HG03571 (cell line): ENCODE measurements at regions not wholly inside any gene's neighbourhood (a gene's known extent, or its start where the extent isn't known, plus 50 kb on each side); places are given as distances from the start of the nearest gene placed in this dataset.
"Not testable (repeated sequence)": the region's sequence is repeated elsewhere in the genome, so short reads cannot be mapped to it uniquely, and the experiment has no call there.

Experiments
- ATAC-seq: cut with Tn5 transposase; IDR thresholded peaks from one replicate; pipeline ENCODE4 v1.9.1; 2021; ENCODE audit not compliant: unreplicated experiment

DNA sequence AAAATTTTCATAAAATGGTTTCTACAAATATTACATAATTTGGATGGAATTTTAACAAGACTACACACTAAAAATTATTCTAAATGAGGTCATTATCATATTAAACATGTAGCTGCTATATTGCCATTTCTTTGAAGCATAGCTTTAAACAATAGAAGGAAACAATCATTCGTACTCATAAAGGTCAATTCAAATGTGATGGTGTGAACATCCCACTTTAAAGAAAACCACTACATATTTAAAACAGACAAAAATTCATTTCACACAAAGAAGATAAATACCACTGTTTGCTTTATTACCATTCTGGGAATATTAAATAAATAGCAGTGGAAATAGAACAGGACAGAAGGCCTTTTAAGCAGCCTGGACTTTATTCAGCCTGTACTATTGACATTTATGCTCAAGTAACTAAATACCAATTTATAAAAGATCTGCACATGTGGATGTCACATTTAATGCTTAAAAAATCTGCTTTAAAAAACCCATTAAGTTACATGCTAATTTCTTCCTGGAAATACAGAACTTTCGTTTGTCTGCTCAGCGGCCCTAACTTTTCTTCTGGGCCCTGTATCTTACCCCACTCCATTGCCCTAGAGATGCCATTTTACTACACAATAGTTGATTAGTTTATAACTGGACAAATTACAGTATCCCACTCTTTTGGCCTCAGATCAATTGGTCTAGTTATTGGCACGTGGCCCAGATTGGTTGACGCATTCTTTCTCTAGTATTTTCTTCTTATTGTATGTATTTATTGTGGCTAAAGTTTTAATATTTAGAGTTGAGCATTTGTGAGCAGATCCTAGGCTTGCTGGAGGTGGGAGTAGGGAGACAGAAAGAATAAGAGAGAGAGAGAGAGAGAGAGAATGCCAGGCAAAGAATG lies 215.1 kb upstream of the SPRY2 start:
- no peak for ATAC-seq

DNA sequence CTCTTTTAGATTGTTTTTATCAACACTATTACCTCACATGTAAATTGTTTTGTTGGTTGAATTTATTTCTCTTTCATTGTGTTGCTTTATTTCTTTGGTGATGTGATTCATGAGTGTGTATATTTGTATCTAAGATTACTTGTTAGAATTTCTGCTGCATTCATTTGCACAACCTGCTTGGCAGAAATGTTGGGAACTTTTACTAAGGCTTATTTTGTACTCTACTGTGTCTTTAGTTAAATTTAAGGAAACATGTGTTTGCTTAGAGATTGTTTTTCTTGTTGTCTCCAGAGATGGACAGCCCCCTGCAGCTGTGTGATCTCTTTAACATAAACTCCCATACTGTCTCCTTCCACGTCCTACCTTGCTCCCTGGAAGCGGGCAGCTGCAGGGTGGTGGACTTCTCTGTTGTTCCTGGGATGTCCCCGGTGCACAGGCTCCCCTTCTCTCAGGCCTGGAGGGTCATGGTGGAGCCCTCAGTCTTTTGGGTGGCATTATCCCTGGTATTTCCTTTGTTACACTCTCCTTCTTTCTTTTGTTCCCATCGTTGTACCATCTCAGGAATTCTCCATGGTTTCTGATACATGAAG lies 212.0 kb upstream of the SPRY2 start:
- ATAC-seq = no peak

DNA sequence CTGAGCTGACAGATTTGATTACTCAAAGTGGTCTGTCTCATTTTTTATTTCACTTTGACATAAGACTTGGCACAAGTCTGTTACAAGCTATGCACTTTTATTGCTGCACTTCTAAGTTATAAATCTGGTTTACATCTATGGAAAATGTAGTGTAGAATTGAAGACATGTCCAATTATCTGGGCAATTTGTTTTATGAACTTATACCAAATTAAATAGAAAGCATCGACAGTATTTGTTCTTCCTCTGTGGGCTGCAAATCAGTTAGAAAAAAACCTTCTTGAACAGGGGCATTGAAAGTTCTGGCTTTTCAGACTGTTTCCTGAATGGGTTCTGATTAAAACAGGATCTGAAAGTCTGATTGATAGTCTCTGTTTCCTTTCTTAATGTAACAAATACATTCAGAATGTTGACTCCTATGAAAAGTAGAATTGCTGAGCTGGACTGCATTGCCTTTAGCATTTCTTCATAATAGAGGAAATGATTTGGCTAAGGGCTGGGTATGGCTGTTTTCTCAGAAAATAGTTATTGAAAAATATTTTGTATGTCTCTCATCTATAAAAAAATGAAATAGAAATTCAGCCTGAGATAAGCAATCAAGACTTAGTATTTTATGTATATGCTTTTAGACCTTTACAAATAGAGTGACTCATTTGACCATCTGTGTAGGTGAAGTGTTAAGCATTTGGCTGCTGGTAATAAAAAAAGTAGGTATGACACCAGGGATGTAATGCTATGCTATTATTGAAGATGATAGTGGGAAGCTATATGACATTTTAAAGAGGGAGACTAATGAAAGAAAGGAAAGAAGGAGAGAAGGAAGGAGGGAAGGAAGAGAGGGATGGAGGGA lies 210.9 kb upstream of the SPRY2 start:
- ATAC-seq = no peak

DNA sequence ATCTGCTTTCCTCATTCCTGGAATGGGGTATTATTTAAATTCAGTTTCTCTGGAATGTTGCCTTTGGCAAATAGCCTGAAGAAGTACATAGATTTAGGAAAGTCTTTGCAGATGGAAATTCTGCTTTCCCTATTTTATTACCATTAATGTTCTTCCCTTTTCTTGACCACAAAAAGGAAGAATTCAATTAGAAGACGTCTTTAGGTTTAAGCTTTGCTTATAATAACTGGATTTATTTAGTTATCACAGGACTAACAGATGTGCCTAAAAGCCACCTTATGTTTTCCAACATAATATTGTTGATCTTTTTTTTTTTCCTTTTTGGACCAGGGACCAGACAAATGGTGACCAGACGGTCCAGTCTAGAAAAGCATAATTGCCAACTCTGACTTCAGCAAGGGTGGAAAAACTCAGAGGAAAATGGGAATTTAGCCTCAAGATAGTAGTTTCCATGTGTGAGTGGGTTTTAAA lies 210.1 kb upstream of the SPRY2 start:
- ATAC-seq = no peak

DNA sequence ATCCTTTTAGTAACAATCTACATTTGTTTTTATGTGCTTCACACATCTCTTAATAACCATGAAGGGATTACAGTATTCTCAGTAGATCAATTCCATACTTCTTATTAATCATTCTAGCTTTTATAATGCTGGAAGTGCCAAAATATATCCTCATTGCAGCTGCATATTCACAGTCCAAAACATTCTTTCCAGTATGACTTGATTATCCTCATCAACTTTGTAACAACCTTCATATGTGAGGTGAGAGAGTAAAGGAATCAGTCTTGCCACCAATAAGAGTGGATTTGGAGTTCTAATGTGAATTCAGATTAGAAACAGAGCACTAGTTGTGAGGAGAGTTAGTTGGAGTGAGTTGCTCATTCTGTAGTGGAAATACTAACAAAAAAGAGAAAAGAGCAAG lies 208.0 kb upstream of the SPRY2 start:
- no peak for ATAC-seq

DNA sequence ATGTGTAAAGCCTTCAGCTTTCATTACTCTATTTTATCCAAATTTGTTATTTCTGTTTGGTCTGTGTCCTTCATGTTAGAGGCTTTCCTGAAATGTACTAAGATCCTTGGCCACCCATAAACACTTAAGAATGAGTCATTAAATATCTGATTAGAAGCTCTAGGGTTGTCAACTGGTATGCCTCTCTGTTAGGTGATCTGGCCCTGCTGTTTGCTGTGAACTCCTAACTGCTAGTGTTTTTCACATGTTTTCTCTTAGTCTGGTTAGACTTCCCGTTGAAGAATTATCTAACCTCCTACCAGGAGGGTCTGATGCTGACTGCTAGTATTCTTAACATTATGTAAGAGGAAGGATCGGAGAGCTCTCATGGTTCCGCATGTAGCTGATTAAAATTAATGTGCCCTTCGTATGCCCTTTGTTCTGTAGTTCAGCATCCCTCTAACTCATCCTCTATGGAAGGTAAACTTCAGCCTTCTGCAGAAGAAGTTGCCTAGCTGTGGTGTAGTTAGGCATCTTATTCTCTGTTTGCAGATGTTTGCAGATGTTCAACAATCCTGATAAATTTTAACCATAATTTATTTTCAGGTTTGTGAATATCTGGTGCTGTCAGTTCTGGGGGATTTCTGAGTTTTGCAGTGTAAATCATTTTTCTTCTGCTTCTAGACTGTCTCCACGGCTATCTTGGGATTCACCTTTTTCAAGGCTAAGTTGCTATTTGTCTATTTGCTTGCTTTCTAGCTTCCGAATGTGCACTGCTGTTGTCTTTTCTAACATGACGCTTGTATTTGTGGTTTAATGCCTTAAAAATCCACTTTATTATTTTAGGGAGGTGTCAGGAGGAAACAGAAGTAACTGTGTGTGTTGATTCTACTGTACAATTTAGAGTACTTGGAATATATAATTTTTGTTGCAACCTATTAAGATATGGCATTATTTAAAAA lies 207.2 kb upstream of the SPRY2 start:
- ATAC-seq = no peak

DNA sequence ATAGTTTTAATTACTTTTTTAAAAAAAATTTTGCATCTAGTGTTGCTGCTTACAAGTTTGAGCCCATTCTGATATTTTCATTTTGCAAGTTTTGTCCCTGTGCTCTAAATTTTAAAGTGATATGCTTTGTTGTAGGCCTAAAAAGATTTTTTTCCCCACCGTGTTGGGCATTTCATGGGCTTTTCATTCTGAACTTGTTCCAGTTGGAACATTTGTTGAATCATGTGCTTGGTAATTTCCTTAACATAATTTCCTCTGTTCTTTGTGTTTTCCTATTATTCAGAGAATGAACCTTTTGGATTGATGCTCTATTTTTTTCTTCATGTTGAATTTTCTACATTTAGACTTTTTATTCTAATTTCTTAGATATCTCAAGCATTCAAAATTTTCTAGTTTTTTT lies 206.4 kb upstream of the SPRY2 start:
- ATAC-seq = no peak

DNA sequence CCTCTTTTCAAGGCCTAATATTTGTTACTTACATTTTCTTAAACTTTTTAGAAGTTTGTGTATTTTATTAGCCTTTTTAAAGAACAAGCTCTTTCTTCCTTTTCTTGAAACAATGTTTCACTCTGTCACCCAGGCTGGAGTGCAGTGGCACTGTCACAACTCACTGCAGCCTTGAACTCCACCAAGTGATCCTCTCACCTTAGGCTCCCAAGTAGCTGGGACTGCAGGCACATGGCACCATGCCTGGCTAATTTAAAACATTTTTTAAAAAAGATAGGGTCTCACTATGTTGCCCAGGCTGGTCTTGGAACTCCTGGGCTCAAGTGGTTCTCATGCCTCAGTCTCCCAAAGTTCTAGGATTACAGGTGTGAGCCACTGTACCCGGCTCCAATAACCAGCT lies 192.2 kb upstream of the SPRY2 start:
- no peak for ATAC-seq

DNA sequence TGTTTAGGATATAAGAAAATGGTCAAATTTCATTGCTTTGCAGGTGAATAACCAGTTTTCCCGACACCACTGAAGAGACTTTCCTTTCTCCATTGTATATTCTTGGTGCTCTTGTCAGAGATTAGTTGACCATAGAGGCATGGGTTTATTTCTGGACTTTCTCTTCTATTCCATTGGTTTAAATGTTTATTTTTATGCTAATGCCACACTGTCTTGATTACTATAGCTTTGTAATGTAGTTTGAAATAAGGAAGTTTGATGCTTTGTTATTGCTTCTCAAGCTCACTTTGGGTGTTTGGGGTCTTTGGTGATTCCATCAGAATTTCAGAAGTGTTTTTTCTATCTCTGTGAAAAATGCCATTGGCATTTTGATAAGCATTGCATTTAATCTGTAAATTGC lies 190.0 kb upstream of the SPRY2 start:
- ATAC-seq = no peak

DNA sequence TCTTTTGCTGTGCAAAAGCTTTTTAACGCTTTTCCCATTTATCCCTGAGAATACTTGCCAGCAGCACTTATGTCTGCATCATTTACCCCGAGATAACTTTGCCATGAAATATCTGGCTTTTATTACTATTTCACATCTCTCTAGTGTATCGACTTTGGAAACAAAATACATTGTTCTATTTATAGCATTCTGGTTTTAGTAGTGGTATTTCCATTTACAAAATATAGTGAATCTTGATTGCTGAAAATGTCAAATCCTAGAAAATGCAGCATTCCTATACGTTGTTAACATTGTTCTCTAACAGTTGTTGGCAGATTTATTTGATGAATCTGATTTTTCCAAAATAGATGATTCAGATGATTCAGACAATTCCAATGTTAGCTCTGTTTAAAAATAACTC lies 189.3 kb upstream of the SPRY2 start:
- no peak for ATAC-seq

DNA sequence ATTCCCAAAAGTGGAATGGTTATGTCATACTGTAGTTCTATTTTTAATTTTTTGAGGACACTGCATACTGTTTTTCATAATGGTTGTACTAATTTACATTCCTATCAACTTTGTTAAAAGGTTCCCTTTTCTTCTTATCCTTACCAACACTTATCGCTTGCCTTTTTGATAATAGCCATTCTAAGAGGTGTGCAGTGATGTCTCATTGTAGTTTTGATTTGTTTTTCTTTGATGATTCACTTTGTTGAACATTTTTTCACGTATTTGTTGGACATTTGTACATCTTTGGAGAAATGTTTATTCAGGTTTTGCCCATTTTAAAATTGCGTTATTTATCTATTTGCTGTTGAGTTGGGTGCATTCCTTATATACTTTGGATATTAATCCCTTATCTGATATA lies 188.8 kb upstream of the SPRY2 start:
- no peak for ATAC-seq

DNA sequence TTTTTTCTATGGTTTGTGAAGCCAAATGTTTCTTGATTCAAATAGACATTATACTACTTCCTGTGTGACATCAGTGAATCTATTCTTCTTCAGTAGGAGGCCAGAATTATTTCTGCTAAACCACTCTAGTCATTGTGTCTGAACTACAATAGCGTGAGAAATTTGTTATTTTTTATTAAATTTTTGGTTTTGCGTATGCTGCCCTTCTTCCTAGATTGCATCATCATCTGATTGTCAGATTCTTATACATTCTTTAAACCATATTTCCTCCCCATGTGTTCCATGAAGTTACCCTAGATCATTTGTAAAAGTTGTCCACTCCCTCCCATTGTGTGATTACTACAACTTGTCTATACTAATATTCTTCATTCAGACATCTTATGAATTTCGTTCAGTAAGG lies 187.8 kb upstream of the SPRY2 start:
- ATAC-seq = no peak

DNA sequence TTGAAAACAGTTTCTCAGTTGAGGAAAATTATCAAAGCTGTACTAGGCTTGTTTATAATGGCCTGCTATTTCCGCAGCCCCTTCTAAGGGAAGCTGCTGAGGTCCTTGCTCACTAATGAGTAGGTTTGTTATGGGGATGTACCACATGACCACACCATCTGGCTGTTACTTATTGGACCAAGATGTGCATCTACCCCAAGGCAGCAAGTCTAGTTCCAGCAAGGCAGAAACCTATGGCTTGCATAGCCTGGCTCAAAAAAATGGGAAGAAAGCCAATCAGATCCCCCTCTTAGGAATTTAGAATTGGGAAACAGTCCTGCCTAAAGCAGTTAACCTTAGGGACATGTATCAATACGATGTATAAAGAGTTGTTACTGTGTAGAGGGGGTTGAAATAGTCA lies 186.5 kb upstream of the SPRY2 start:
- no peak for ATAC-seq

DNA sequence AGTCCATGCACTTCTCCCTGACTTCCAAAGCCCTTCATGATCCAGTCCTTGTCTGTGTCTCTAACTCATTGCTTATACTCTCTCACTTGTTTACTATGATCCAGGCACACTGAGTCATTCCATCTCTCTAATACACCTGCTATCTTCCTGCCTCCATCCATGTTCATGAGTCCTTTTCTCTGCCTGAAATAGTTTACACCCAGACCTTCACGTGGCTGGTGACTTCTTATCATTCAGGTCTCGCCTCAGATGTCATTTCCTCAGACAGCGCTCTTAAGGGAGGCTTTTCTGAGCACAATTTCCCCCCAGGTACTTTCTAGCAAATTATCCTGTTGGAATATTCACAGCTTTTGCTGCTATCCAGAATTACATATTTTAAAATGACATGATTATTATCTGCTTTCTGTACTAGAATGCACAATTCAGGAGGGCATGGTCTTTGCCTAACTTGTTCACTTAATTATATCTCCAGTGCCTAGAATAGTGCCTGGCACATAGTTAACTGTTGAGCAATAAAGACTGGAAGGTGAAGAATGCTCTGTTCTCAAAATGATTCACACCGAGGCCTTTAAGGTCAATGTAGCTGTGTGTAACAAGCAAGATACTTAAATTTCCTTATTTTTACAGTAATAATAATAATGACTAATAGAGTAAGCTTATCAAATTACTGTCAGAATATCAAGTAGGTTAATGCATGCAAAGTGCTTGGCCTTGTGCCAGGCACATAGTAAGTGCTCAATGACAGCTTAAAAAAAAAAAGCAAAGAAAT lies 183.7 kb upstream of the SPRY2 start:
- ATAC-seq = no peak

DNA sequence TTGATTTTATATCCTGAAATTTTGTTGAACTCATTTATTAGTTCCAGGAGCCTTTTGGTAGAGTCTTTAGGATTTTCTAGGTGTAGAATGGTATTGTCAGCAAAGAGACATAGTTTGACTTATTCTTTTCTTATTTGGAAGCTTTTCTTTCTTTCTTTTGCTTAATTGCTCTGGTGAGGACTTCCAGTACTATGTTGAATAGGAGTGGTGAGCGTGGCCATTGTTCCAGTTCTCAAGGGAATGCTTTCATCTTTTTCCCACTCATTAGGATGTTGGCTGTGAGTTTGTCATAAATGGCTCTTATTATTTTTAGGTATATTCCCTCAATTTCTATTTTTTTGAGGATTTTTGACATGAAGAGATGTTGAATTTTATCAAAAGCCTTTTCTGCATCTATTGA lies 182.2 kb upstream of the SPRY2 start:
- no peak for ATAC-seq

DNA sequence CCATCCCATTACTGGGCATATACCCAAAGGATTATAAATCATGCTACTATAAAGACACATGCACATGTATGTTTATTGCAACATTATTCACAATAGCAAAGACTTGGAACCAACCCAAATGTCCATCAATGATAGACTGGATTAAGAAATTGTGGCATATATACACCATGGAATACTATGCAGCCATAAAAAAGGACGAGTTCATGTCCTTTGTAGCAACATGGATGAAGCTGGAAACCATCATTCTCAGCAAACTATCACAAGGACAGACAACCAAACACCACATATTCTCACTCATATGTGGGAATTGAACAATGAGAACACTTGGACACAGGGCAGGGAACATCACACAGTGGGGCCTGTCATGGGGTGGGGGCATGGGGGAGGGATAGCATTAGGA lies 181.5 kb upstream of the SPRY2 start:
- ATAC-seq = not testable (repeated sequence)

DNA sequence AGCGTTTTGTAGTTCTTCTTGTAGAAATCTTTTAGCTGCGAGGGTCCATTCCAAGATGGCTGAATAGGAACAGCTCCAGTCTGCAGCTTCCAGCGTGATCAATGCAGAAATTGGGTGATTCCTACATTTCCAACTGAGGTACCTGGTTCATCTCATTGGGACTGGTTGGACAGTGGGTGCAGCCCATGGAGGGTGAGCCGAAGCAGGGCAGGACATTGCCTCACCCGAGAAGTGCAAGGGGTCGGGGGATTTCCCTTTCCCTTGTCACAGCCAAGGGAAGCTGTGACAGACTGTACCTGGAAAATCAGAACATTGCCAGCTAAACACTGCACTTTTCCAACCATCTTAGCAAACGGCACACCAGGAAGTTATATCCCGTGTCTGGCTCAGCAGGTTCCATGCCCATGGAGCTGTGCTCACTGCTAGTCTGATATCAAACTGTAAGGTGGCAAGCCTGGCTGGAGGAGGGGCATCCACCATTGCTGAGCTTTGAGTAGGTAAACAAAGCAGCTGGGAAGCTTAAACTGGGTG lies 176.0 kb upstream of the SPRY2 start:
- no peak for ATAC-seq

DNA sequence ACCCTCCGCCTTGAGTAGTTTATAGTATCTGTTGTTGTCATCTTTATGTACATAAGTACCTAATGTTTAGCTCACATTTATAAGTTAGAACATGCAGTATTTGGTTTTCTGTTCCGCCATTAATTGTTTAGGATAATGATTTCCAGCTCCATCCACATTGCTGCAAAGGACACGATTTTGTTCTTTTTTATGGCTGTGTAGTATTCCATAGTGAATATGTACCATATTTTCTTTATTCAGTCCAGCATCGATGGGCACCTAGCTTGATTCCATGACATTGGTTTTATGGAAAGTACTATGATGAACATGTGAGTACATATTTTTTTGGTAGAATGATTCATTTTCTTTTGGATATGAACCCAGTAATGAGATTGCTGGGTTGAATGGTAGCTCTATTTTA lies 174.4 kb upstream of the SPRY2 start:
- ATAC-seq = no peak

DNA sequence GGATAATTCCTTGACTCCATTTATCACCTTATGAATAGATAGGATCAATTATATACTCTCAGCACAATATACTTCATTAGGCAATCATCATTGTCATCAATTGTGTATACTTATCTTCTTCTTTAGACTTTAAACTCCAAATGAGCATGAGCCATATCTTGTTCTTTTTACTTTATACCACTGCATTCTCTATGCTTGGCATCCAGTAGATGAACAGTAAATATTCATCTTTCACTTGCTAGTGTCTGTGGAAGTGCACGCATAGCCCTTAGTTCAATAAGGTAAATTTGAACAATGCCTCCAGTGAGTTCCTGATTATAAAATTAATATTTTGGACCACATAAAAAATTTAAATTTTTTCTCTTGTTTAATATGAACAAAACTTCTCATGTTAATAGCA lies 172.3 kb upstream of the SPRY2 start:
- ATAC-seq = no peak

DNA sequence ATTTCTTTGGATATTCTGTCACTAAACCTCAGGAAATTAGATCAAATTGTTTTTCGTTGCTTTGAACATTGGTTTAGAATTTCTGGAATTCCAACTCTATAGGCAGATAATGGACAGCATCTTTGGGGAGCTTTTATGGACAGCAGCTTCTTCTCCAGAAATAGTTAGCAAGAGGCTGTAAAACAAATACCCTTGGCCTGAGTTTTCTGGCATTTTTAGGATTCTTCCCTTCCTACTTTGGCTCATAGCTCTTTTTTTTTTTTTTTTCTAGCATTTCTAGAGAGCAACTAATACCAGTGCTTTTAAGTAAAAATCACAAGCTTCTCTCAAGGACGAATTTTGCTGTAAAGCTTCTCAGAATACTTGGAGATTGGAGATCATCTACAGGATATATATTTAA lies 169.8 kb upstream of the SPRY2 start:
- no peak for ATAC-seq
